Testis (tissue), 2 donors: ENCODE measurements at regions not wholly inside any gene's neighbourhood (a gene's known extent, or its start where the extent isn't known, plus 50 kb on each side); places are given as distances from the start of the nearest gene placed in this dataset.
"Not testable (repeated sequence)": the region's sequence is repeated elsewhere in the genome, so short reads cannot be mapped to it uniquely, and the experiment has no call there.

Experiments used
- DNase-seq: peaks from one replicate; pipeline ENCODE4 v3.0.0-alpha.2; 2019
- H3K27ac ChIP-seq, 2 donors: fragments of 200-600 bp; sonication (generic); one replicate each; pipeline ENCODE4 v1.5.1; 2019
- H3K27me3 ChIP-seq: fragments of 200-600 bp; sonication (generic); one replicate; pipeline ENCODE4 v1.5.1; 2019
- H3K36me3 ChIP-seq: fragments of 200-600 bp; sonication (generic); one replicate; pipeline ENCODE4 v1.5.1; 2017; ENCODE audit warnings: low read depth; ENCODE audit errors: missing control alignments
- H3K4me1 ChIP-seq: fragments of 200-600 bp; sonication (generic); one replicate; pipeline ENCODE4 v1.5.1; 2019
- H3K4me3 ChIP-seq, 2 donors: fragments of 200-600 bp; sonication (generic); one replicate each; pipeline ENCODE4 v1.5.1; 2017 to 2019
- H3K9me3 ChIP-seq: fragments of 200-600 bp; sonication (generic); one replicate; pipeline ENCODE4 v1.5.1; 2017
- POLR2A ChIP-seq: fragments of 450-650 bp; IDR thresholded peaks from one replicate; pipeline ENCODE4 v1.6.1; 2017; ENCODE audit warnings: antibody characterized with exemption, mild to moderate bottlenecking, moderate library complexity
- WGBS, 2 donors: methylation state at CpG; one replicate each; pipeline ENCODE4 v1.1.5; 2018; 5-methylcytosine and 5-hydroxymethylcytosine counted together
- intact Hi-C: fragments of 100-400 bp; cut with DNase I; formaldehyde crosslinking; loops from one replicate; pipeline ENCODE4 v1.15.1; 2023; ENCODE audit warnings: low total_unique reads
- TF ChIP-seq, protein P1 (sequence below), 3 experiments: fragments of 450-650 bp in 2 of 3; fragments of 200-600 bp in 1 of 3; sonication (generic) in 1 of 3; IDR thresholded peaks; one replicate each; pipeline ENCODE4 v1.5.1; 2016 to 2019; ENCODE audit warnings: antibody characterized with exemption in 3 of 3, mild to moderate bottlenecking in 2 of 3, moderate library complexity in 1 of 3

DNA sequence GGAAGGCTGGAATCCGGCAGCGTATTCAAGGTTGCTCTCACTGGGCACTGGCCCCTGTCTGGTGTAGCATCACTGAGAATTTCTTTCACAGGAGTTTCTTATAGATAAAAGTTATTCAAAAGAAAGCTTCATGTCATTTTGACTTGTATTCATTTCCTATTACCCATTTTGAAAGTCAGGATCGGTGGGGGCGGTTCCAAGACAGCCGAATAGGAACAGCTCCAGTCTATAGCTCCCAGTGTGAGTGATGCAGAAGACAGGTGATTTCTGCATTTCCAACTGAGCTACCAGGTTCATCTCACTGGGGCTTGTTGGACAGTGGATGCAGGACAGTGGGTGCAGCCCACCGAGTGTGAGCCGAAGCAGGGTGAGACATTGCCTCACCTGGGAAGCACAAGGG lies 51.5 kb upstream of the CDC42EP3 start:
- H3K4me3 ChIP-seq, H3K4me1 ChIP-seq, H3K36me3 ChIP-seq, intact Hi-C loops, H3K27ac ChIP-seq, DNase-seq, H3K9me3 ChIP-seq, H3K27me3 ChIP-seq: not testable (repeated sequence)
- WGBS, 2 donors = 85 to 89% methylated on average over 7 of the region's 7 CpGs

DNA sequence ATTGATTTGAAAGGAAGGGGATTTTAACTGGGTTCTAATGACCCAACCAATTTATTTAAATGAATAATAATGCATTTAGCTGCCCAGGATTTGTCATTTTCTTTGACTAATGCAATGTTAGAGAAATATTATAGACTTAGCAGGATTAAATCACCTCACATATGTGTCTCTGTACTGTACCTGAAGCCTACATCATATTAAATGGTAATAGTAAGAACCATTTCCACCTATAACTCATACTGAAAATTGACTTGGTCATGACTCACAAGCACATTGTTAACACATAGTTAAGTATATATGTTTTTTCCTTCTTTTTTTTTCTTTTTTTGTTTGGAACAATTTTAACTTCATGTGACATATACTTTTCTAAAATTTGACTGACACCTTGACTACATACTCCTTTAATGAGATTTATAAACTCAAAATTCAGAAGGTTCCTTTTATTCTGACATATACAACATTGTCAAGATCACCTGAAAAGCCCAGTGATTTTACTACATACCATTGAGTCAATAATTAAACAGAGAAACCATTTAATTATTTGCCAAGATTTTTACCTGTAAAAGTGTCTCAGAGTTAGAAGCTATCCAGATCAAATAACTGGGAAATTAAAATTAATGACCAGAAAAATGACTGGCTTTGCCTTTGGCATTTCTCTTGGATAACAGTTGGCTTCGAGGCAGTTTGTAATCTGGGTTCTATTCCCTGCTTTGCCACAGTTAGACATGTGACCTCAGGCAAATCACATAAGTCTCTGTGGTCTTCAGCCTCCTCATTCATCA lies 58.8 kb upstream of the CDC42EP3 start:
- H3K36me3 ChIP-seq = no peaks in the 10 kb centered on the region
- intact Hi-C loops = no loop called here
- H3K27ac ChIP-seq = no peak overlapping the region
- no peaks in the 10 kb centered on the region for H3K4me1 ChIP-seq
- WGBS, 2 donors = 81 to 82% methylated on average over 1 of the region's 1 CpG
- DNase-seq = no peak
- no peak overlapping the region for H3K4me3 ChIP-seq
- TF ChIP-seq, protein P1, sequence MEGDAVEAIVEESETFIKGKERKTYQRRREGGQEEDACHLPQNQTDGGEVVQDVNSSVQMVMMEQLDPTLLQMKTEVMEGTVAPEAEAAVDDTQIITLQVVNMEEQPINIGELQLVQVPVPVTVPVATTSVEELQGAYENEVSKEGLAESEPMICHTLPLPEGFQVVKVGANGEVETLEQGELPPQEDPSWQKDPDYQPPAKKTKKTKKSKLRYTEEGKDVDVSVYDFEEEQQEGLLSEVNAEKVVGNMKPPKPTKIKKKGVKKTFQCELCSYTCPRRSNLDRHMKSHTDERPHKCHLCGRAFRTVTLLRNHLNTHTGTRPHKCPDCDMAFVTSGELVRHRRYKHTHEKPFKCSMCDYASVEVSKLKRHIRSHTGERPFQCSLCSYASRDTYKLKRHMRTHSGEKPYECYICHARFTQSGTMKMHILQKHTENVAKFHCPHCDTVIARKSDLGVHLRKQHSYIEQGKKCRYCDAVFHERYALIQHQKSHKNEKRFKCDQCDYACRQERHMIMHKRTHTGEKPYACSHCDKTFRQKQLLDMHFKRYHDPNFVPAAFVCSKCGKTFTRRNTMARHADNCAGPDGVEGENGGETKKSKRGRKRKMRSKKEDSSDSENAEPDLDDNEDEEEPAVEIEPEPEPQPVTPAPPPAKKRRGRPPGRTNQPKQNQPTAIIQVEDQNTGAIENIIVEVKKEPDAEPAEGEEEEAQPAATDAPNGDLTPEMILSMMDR (IDR thresholded peaks at IDR 0.05) = no peak
- TF ChIP-seq POLR2A = no peak
- H3K27me3 ChIP-seq = no peaks in the 10 kb centered on the region
- no peaks in the 10 kb centered on the region for H3K9me3 ChIP-seq

DNA sequence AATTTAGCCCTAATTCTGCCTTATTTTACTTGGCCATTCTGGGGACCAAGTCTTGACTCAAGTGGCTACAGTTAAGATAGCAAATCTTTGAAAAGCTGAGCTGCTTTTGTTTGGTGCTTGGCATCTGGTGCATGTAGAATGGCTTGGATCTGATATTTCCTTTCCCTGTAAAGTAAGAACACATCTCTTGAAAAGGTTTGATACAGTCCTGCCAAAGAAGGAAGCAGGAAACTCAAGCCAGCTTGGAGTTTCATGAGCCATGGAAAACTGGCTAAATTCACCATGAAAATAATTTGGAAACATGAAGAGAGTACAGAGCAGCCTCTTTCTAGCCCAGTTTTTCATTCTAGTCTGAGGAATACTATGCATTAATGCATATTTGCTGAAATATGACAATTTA lies 61.0 kb upstream of the CDC42EP3 start:
- H3K36me3 ChIP-seq, DNase-seq, H3K4me1 ChIP-seq, H3K9me3 ChIP-seq, H3K27me3 ChIP-seq, H3K27ac ChIP-seq, intact Hi-C loops, H3K4me3 ChIP-seq: not testable (repeated sequence)

DNA sequence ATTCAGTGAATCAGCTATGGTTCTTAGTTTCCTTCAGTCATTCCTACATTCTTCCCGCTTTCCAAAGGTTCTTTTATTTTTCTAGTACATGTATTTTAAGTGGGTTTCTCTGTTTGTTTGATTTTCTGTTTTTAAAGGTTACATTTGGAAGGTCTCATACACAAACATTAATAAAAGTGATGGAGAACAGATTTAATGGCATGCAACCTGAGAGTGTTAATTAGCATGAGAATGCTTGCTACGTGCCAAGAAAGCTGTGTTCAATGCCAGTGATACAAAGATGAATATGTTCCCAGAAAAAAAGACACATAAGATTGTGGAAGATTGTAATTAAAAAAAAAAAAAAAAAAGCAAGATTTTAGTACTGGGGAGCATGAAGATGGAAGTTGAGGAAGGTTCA lies 61.8 kb upstream of the CDC42EP3 start:
- Histone ChIP-seq H3K27me3 (no peaks in the 10 kb centered on the region), H3K27ac (no peak overlapping the region), H3K4me3 (no peak overlapping the region), H3K36me3 (no peaks in the 10 kb centered on the region), H3K9me3 (no peaks in the 10 kb centered on the region), H3K4me1 (no peaks in the 10 kb centered on the region)
- no peak for TF ChIP-seq POLR2A
- TF ChIP-seq, protein P1 (IDR thresholded peaks at IDR 0.05) = no peak
- no peak for DNase-seq
- intact Hi-C loops = no loop called here
- WGBS, 2 donors = 58 to 63% methylated on average over 2 of the region's 2 CpGs

DNA sequence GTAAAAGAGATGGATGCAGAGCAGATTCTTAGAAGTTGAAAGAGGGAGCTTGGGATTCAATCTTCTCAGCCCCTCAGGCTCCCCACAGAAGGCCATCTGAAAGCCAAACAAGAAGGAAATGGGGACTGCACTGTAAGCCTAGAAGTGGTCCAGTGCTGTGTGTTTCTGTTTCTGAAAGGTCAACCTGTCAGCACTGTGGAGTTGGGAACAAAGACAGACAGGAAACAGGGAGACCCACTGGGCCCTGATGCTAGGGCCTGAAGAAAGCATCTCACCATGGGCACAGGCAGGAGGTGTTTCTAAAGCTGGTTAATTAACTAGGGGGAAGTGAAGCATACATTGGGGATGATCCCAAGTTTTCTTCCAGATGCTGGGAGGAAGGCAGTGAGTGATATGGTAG lies 62.5 kb upstream of the CDC42EP3 start:
- H3K4me3 ChIP-seq, H3K27me3 ChIP-seq, intact Hi-C loops, H3K36me3 ChIP-seq, DNase-seq, H3K27ac ChIP-seq, H3K9me3 ChIP-seq, H3K4me1 ChIP-seq: not testable (repeated sequence)

DNA sequence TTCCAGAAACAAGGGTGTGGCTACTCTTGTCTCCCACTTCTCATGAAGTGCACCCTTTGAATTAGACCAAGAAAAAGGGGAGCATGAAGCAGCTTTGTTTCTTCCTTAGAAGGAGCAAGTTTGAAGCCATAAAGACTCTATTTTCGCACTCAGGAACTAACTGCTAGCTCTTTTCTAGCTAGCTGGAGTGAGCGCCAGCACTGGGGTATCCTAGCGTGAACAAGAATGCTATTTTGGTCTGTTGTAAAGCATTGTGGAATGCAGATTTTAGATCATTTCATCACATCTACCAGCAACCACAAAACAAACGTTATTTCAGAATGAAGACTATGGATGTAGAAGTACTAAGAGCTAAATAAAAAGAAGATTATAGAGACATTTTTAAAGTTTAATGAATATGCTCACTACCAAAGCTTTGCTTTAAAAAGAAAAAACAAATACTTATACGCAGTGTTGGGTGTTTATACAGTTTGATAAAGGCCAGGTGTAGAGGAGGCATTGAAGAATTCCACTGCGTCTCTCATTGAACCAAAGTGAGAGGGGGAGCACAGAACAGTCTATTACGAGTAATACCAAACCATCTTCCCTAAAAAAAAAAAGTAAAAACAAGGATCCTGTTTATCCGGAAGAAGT lies 63.6 kb upstream of the CDC42EP3 start:
- intact Hi-C loops, H3K4me1 ChIP-seq, H3K36me3 ChIP-seq, DNase-seq, H3K27me3 ChIP-seq, H3K4me3 ChIP-seq, H3K9me3 ChIP-seq, H3K27ac ChIP-seq: not testable (repeated sequence)
- WGBS, 2 donors = 85 to 89% methylated on average over 8 of the region's 8 CpGs

DNA sequence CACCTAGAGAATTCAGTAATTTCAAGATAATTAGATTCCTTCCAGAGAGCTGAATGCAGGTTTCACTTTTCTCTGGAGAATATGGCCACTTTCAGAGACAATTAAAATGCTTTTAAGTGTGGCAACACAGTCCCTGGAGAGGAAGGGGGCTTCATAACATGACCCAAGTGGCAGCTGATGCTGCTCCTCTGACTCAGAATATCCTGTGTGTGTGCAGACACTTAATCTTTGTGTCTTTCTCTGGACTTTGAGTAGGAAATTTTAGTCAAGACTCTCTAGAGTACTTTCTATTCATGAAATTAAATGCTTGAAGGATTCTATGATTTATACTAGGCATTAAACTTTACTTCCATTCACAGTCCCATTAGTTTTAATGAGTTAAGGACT lies 64.1 kb upstream of the CDC42EP3 start:
- H3K27ac ChIP-seq, H3K36me3 ChIP-seq, H3K4me3 ChIP-seq, intact Hi-C loops, H3K9me3 ChIP-seq, DNase-seq, H3K27me3 ChIP-seq, H3K4me1 ChIP-seq: not testable (repeated sequence)
